ENCODE measurements at regions not wholly inside any gene's neighbourhood (a gene's known extent, or its start where the extent isn't known, plus 50 kb on each side); places are given as distances from the start of the nearest gene placed in this dataset.

- Mint-ChIP-seq H3K27ac (ENCODE audit: unreplicated experiment) (no peak overlapping the region), H3K4me1 (ENCODE audit: unreplicated experiment) (no peaks in the 10 kb centered on the region), H3K36me3 (ENCODE audit: unreplicated experiment) (no peaks in the 10 kb centered on the region), H3K27me3 (ENCODE audit: unreplicated experiment) (no peaks in the 10 kb centered on the region), H3K9me3 (ENCODE audit: unreplicated experiment) (peaks cover 21% of the 10 kb centered on the region), H3K4me3 (ENCODE audit: unreplicated experiment) (no peak overlapping the region)
- TF ChIP-seq CTCF (IDR thresholded peaks at IDR 0.05) = no peak
- DNase-seq (ENCODE audit: extremely low spot score, unreplicated experiment) = no peak
Measured at GRCh38 chr4:52212702-52213101, 161.6 kb downstream of the SPATA18 start.

GRCh38 chr4:52231526-52231925, 180.4 kb downstream of the SPATA18 start:
- Mint-ChIP-seq H3K27me3 (ENCODE audit: unreplicated experiment) (peaks cover 37% of the 10 kb centered on the region), H3K27ac (ENCODE audit: unreplicated experiment) (no peak overlapping the region), H3K36me3 (ENCODE audit: unreplicated experiment) (no peaks in the 10 kb centered on the region), H3K4me3 (ENCODE audit: unreplicated experiment) (no peak overlapping the region), H3K9me3 (ENCODE audit: unreplicated experiment) (no peaks in the 10 kb centered on the region), H3K4me1 (ENCODE audit: unreplicated experiment) (peaks cover 2% of the 10 kb centered on the region)
- no peak for TF ChIP-seq CTCF (IDR thresholded peaks at IDR 0.05)
- DNase-seq (ENCODE audit: extremely low spot score, unreplicated experiment) = no peak

- H3K27ac Mint-ChIP-seq (ENCODE audit: unreplicated experiment) = no peak overlapping the region
- H3K27me3 Mint-ChIP-seq (ENCODE audit: unreplicated experiment) = peaks cover 37% of the 10 kb centered on the region
- peaks cover 2% of the 10 kb centered on the region for H3K4me1 Mint-ChIP-seq (ENCODE audit: unreplicated experiment)
- TF ChIP-seq CTCF (IDR thresholded peaks at IDR 0.05) = peak; percentile 65
- no peak overlapping the region for H3K4me3 Mint-ChIP-seq (ENCODE audit: unreplicated experiment)
- H3K9me3 Mint-ChIP-seq (ENCODE audit: unreplicated experiment) = no peaks in the 10 kb centered on the region
- no peaks in the 10 kb centered on the region for H3K36me3 Mint-ChIP-seq (ENCODE audit: unreplicated experiment)
- DNase-seq (ENCODE audit: extremely low spot score, unreplicated experiment) = no peak
Measured at GRCh38 chr4:52234561-52235440, 183.7 kb downstream of the SPATA18 start.

- no peak for TF ChIP-seq CTCF (IDR thresholded peaks at IDR 0.05)
- Mint-ChIP-seq H3K36me3 (ENCODE audit: unreplicated experiment) (no peaks in the 10 kb centered on the region), H3K4me1 (ENCODE audit: unreplicated experiment) (peaks cover 2% of the 10 kb centered on the region), H3K27me3 (ENCODE audit: unreplicated experiment) (peaks cover 34% of the 10 kb centered on the region), H3K27ac (ENCODE audit: unreplicated experiment) (no peak overlapping the region), H3K9me3 (ENCODE audit: unreplicated experiment) (no peaks in the 10 kb centered on the region), H3K4me3 (ENCODE audit: unreplicated experiment) (no peak overlapping the region)
- DNase-seq (ENCODE audit: extremely low spot score, unreplicated experiment) = no peak
Measured at GRCh38 chr4:52235552-52236201, 184.6 kb downstream of the SPATA18 start.

- DNase-seq (ENCODE audit: extremely low spot score, unreplicated experiment) = no peak
Measured at GRCh38 chr4:52241916-52242315, 190.8 kb downstream of the SPATA18 start.

More at GRCh38 chr4:52241916-52242315, 190.8 kb downstream of the SPATA18 start:
- Mint-ChIP-seq H3K4me1 (ENCODE audit: unreplicated experiment) (no peaks in the 10 kb centered on the region), H3K4me3 (ENCODE audit: unreplicated experiment) (no peak overlapping the region), H3K27me3 (ENCODE audit: unreplicated experiment) (peaks cover 15% of the 10 kb centered on the region), H3K27ac (ENCODE audit: unreplicated experiment) (no peak overlapping the region), H3K36me3 (ENCODE audit: unreplicated experiment) (no peaks in the 10 kb centered on the region), H3K9me3 (ENCODE audit: unreplicated experiment) (no peaks in the 10 kb centered on the region)
- TF ChIP-seq CTCF (IDR thresholded peaks at IDR 0.05) = no peak
